ENCODE measurements at regions not wholly inside any gene's neighbourhood (a gene's known extent, or its start where the extent isn't known, plus 50 kb on each side); places are given as distances from the start of the nearest gene placed in this dataset.

DNA sequence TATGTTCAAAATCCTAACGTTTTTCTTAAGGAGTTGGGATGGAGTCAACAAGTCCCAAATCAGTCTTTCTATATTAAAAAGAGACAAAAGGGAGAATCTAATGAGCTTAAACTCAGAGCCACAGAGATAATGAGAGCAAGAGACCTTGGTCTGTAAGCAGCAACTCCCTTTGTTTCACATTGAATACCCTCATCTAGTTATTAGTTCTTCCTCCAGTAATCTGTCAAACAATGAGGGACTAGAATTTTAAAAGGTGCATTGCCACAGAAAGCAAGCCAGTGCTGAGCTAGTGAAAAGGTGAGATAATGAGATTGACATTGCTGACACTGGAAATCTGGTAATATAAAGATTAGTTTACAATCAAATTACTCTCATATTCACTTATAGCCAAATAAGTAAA is 718.6 kb downstream of the DACH1 start:
- DNase-seq (ENCODE audit: low read depth), result no peak
- in situ Hi-C loops (cut with HindIII; ENCODE audit: low pct_unique_long_range_greater_than_20kb, low sequenced_read_pairs), result no loop called here

DNA sequence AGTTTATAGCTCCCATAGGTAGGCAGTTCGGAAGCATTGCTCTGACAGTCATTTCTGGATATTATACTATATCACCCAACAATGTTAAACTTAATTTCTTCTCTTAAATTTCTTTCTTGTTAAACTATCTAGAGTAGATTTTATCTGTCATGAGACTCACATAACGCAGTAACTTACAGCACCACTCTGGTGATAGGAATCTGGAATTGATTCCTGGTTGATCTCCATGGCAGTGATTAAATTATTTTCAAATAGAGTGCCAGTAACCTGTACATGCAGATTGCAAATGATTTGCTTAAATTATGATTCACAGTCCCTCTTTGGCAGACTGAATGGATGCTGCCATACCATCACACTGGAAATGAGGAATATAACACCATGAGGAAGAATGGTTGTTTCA is 722.1 kb downstream of the DACH1 start:
- in situ Hi-C loops (cut with HindIII; ENCODE audit: low pct_unique_long_range_greater_than_20kb, low sequenced_read_pairs), result no loop called here
- no peak for DNase-seq (ENCODE audit: low read depth)

DNA sequence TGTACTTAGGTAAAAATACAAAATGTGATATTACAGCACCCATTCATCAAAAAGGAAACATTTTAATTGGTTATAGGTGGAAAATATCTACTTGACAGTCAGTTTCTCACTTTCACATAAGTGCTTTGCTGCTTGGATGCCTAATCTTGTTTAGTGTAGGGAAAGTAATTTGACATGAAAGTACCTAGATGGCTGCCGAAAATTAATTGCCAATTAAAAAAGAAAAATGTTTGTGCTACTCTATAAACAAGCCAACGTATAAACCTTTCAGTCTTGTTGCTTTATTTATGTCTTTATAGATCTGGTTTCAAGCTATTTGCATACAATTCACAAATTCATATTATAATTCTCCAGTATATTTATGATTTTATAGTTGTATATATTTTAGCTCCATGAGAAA is 729.9 kb downstream of the DACH1 start:
- in situ Hi-C loops (cut with HindIII; ENCODE audit: low pct_unique_long_range_greater_than_20kb, low sequenced_read_pairs), result no loop called here
- DNase-seq (ENCODE audit: low read depth), result no peak

DNA sequence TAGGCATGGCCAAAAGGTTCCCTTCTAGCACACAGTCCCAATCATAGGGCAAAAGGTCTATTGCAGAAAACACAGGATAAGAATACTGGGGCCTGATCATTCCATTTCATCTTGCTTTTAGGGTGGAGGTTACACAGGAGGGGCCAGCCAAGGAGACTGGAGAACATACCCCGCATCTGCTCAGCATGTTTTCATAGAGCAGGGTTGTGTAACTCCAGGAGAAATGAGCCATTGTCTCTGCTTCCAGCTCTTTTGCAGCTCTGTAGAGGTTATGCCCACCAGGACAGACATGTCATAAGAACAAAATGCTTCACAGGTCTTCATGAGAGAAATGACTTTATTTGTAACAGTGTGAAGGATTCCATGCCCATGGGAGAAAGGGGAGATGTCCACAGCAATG is 742.8 kb downstream of the DACH1 start:
- DNase-seq (ENCODE audit: low read depth), result no peak
- in situ Hi-C loops (cut with HindIII; ENCODE audit: low pct_unique_long_range_greater_than_20kb, low sequenced_read_pairs), result no loop called here

DNA sequence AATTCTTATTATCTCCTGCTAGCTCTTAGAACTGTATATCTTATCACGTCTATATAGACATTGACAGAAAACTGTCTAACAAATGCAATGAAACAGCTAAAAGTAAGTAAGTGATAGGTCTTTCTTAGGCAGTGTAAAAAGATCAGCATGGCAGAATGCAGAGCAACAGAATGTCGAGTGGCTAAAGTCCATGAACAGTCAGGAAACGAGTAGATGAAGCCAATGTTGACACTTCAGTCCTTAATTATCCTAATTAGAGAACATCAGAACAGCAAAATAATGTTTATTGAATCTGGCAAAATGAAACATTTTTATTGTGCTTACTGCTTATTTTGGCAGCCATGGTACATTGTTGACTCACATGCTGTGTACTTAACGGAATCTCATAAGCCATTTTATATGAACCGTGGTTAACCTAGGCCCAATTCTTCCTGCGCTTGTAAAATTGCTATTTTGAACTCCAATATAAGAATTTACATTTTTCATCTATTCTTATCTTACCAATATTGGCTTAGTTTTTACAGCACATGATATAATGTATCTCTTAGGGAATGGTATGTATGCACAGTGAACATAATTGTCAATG is 748.1 kb downstream of the DACH1 start:
- in situ Hi-C loops (cut with HindIII; ENCODE audit: low pct_unique_long_range_greater_than_20kb, low sequenced_read_pairs), result no loop called here
- no peak for DNase-seq (ENCODE audit: low read depth)

DNA sequence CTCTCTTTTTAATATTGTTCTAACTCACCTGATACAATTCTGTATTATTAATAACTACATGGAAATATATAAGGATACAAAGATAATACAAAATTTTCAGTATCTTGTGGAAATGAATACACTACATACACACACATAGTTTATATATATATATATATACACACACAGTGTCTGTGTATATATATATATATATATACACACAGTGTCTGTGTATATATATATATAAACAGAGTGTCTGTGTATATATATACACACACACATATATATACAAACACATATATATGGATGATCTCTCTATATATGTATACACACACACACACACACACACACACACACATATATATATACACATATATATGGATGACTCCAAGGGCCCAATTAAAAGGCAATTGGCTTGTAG is 749.1 kb downstream of the DACH1 start:
- in situ Hi-C loops (cut with HindIII; ENCODE audit: low pct_unique_long_range_greater_than_20kb, low sequenced_read_pairs), result no loop called here
- DNase-seq (ENCODE audit: low read depth), result no peak

DNA sequence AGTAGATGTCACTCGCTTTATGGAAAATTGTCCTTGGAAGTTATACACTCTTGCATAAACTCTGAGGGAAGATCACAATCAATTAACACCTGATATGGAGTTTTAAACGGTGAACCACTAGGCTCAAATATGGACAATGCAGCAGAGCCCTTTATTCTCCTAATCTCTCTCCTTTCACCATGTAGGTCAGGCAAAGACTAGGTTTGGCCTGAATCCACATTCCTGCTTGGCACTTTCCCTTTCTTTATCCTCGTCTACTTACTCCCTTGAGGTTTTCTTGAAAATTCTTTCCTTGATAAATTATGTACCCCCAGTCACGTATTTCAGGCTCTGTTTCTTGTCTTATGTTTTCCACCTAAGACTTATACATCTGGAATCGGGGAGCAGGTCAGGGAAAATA is 751.7 kb downstream of the DACH1 start:
- no peak for DNase-seq (ENCODE audit: low read depth)
- in situ Hi-C loops (cut with HindIII; ENCODE audit: low pct_unique_long_range_greater_than_20kb, low sequenced_read_pairs), result no loop called here

DNA sequence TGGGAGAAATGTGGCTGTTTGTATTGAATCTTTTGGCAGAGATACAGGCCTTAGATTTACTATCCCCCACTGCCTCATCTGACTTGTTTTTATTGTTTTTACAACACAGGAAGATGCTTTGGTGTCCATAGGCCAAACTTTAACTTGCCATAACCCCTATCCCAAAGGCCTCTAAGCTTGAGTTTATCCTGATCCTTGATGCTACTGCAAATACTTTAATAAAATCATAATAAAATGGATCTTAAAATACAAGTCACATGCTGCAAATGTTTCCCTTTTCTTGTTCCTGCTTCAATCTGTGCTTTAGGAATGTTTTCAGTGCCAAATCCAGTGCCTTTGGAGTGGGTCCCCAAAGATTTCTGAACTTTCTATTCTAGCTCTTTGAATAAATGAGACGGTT is 770.6 kb downstream of the DACH1 start:
- in situ Hi-C loops (cut with HindIII; ENCODE audit: low pct_unique_long_range_greater_than_20kb, low sequenced_read_pairs), result no loop called here
- DNase-seq (ENCODE audit: low read depth), result no peak

DNA sequence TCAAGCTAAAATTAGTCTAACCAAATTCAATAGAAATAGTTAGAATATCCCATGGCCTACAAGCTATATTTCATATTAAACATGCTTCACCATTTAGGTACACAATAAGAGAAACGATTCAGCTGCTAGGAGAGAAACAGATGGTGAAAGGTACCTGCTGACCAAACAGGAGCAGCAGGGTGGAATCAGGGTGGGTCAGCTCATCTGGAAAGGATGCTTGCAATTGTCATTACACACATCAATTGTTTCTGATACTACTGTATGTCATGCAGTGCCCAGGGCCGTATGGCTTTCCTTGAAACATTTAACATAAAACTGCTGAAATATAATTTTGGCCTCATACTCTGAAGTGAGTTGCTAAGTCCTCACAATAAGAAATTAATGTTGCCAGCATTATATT is 776.0 kb downstream of the DACH1 start:
- in situ Hi-C loops (cut with HindIII; ENCODE audit: low pct_unique_long_range_greater_than_20kb, low sequenced_read_pairs), result no loop called here

DNA sequence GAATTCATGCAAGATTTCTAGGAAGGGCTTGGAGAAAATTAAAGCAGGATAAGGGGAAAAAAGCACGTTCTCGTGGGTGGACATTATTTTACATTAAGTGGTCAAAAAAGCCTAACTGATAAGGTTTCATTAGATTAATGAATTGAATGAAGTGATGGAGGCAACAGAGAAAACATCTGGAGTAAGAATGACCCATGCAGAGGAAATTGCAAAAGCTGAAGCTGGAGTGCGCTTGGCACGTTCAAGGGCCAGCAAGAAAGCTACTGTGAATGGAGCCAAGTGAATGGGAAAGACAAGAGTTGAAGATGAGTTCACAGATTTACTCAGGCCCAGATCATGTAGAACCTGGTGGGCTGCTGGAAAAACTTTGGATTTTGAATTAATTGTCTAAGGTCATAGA is 777.9 kb downstream of the DACH1 start:
- in situ Hi-C loops (cut with HindIII; ENCODE audit: low pct_unique_long_range_greater_than_20kb, low sequenced_read_pairs), result no loop called here
- DNase-seq (ENCODE audit: low read depth), result no peak

More for the DNA sequence above, 776.0 kb downstream of the DACH1 start:
- DNase-seq (ENCODE audit: low read depth), result no peak

DNA sequence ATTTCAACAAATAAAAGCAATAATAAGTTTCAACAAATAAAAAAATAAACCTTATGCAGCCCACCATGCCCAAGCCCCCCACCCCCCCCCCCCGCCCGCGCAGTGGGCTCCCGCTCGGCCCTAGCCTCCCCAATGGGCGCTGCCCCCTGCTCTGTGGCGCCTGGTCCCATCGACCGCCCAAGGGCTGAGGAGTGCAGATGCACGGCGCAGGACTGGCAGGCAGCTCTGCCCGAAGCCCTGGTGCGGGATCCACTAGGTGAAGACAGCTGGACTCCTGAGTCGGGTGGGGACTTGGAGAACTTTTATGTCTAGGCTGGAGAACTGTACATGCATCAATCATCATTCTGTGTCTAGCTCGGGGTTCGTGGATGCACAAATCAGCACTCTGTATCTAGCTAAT is 779.6 kb downstream of the DACH1 start:
- in situ Hi-C loops (cut with HindIII; ENCODE audit: low pct_unique_long_range_greater_than_20kb, low sequenced_read_pairs), result no loop called here
- no peak for DNase-seq (ENCODE audit: low read depth)

DNA sequence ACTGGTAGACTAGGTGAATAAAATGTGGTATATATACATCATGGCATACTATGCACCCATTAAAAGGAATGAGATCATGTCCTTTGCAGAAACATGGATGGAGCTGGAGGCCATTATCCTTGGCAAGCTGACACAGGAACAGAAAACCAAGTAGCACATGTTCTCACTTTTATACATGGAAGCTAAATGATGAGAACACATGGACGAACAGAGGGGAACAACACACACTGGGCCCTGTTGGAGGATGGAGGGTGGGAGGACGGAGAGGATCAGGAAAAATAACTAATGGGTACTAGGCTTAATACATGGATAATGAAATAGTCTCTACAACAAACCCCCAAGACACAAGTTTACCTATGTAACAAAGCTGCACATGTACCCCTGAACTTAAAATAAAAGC is 780.0 kb downstream of the DACH1 start:
- in situ Hi-C loops (cut with HindIII; ENCODE audit: low pct_unique_long_range_greater_than_20kb, low sequenced_read_pairs), result no loop called here
- no peak for DNase-seq (ENCODE audit: low read depth)

DNA sequence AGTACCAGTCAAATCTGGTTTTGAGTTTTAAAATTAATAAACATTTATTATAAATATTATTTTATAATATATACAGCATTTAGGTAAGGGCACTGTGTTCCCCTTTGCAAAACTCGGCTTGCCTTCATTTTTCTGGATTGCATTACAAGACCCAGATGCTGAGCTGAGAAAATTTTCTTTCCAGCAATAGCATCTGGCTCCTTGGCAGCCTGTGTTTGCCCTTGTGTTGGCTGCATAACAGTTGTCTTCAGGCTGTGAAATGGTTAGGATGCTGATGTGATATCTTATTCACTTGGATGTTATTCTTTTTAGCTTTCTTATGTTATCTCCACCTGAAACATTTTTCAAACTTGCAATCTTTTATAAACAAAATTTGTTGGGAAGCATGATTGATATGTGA is 784.4 kb downstream of the DACH1 start:
- no peak for DNase-seq (ENCODE audit: low read depth)
- in situ Hi-C loops (cut with HindIII; ENCODE audit: low pct_unique_long_range_greater_than_20kb, low sequenced_read_pairs), result no loop called here

DNA sequence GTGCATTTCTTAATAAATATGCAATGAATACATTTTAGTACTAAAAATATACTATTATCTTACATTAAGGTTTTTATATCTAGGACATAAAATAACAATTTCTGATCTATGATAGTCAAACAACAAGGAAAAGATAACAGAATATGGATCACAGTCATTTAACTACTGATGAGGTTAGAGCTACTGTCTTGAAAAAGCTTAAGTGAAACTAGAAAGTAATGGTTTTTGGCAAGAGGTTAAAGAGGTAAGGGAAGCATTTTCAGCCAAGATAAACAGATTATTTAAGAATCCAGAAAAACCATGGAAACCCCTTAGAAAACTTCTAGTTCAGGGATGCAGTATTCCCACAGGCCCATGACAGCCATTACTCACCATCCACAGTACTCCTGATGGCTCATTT is 787.4 kb downstream of the DACH1 start:
- DNase-seq (ENCODE audit: low read depth), result no peak
- in situ Hi-C loops (cut with HindIII; ENCODE audit: low pct_unique_long_range_greater_than_20kb, low sequenced_read_pairs), result no loop called here

DNA sequence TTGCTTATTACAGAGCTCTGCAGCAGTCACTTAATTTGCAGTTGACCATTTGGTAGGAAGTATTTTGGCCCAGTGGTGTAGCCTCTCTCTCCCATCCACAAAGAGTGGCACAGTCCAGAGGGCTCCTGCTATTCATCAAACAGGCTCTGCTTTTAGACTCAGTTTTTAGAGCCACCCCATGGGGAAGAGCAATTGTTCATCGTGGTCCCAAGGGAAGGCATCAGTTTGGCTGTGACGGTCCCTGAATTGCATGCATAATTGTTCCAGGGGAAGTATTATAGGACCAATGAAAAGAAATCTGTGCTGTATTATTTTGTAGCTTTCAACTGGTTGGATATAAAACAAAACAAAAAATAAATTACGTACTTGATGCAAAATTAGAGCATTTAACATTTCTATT is 799.0 kb downstream of the DACH1 start:
- DNase-seq (ENCODE audit: low read depth), result no peak
- in situ Hi-C loops (cut with HindIII; ENCODE audit: low pct_unique_long_range_greater_than_20kb, low sequenced_read_pairs), result no loop called here

DNA sequence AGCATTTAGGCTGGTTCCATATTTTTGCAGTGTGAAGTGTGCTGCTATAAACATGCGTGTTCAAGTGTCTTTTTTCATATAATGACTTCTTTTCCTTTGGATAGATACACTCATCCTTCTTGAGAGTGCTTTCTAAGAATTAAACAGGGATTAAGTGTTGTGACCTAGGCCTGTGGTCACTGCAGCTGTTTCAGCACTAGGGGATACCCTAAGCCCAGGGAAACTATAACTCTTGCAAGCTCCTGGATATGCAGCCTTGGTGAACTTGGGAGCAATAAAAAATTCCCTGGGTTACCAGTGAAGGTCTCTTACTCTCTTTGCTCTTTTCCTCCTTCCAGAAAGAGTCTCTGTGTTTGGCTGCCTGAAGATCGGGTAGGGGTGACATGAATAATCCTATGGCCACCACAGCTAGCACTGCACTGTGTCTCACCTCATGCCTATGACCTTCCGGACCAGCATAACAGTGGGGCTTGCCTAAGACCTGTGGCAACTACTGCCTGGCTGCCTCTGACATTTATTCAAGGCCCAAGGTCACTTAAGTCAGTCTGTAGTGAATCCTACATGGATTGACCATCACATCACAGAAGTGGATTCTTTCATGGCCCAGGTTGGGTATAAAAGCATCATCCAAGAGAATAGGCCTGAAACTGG is 799.7 kb downstream of the DACH1 start:
- in situ Hi-C loops (cut with HindIII; ENCODE audit: low pct_unique_long_range_greater_than_20kb, low sequenced_read_pairs), result no loop called here
- no peak for DNase-seq (ENCODE audit: low read depth)

DNA sequence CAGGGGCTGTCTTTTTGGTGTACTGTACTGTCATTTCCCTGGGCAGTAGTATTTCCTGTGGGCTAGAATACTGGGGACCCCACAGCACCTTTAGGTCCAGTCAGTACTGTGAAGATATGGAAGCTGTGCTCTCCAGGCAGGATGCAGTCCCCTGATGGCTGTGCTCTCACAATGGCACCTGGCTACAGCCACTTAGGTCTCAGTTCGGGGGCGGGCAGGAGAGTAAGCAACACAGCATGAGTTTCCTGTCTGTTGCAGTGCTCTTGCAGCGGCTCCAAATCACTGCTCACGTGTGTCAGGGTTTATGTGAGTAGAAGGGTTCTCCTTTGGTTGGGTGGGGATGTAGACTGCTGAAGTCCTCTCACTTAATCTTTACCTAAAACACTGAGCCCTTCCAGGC is 810.4 kb downstream of the DACH1 start:
- DNase-seq (ENCODE audit: low read depth), result no peak
- in situ Hi-C loops (cut with HindIII; ENCODE audit: low pct_unique_long_range_greater_than_20kb, low sequenced_read_pairs), result no loop called here

DNA sequence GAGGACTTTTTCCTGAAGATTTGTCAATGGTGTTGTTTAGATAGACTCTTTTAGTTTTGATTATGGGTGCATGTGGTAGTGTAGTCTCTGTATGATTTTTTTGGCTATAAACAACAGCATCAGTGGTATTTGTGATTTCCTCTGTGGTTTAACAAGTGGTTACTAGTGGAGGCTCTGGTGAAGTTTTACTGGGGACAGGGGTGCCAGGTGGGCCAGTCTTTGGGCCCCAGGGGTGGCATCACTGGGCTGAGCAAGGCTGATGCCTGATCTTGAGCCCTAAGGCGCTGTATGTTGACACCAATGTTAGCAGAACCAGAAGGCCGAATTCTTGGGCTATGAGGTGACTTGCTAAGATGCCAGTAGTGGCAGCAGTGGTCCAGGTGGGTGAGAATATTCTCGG is 811.4 kb downstream of the DACH1 start:
- in situ Hi-C loops (cut with HindIII; ENCODE audit: low pct_unique_long_range_greater_than_20kb, low sequenced_read_pairs), result no loop called here
- DNase-seq (ENCODE audit: low read depth), result no peak

DNA sequence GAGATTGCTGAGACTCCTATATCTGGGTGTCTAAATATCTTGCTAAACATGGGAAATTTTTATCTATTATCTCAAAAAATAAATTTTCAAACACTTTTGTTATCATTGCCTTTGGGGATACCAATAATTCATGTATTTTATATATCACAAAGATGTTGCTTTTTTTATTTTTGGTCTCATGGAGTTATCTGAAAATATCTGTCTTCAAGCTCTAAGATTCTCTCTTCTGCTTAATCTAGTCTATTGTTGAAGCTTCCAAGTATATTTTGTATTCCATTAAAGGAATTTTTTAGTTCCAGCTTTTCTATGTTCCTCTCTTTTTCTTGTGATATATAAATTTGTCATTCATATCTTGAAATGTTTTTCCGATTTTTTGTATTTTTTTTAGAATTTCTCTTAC is 812.0 kb downstream of the DACH1 start:
- DNase-seq (ENCODE audit: low read depth), result no peak
- in situ Hi-C loops (cut with HindIII; ENCODE audit: low pct_unique_long_range_greater_than_20kb, low sequenced_read_pairs), result no loop called here

DNA sequence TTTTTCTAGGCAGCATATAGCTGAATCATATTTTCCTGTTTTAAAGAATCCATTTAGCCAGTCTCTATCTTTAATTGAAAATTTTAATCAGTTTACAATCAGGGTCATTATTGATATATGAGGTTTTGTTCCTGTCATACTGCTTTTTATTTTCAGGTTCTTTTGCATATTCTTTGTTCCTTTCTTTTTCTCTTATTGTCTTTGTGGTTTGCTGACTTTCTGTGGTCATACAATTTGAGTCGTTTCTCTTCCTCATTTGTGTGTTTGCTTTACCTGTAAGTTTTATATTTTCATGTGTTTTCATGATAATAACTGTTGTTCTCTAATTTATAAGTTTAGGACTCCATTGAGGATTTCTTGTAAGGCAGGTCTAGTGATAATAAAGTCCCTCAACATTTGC is 812.6 kb downstream of the DACH1 start:
- no peak for DNase-seq (ENCODE audit: low read depth)
- in situ Hi-C loops (cut with HindIII; ENCODE audit: low pct_unique_long_range_greater_than_20kb, low sequenced_read_pairs), result no loop called here

DNA sequence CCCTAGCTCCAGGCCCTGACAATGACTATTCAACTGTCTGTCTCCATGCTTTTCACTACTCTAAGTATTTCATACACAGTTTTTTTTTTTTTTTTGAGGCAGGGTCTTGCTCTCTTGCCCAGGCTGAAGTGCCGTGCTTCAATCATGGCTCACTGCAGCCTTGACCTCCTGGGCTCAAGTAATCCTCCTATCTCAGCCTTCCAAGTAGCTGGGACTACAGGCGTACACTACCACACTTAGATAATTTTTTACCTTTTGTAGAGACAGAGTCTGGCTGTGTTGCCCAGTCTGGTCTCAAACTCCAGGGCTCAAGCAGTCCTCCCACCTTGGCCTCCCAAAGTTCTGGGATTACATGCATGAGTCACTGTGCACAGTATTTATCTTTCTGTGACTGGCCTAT is 815.4 kb downstream of the DACH1 start:
- in situ Hi-C loops (cut with HindIII; ENCODE audit: low pct_unique_long_range_greater_than_20kb, low sequenced_read_pairs), result no loop called here
- no peak for DNase-seq (ENCODE audit: low read depth)

Data from Caki2 (cell line).